ENCODE measurements at regions not wholly inside any gene's neighbourhood (a gene's known extent, or its start where the extent isn't known, plus 50 kb on each side); places are given as distances from the start of the nearest gene placed in this dataset.

- TF ChIP-seq CTCF (IDR thresholded peaks at IDR 0.05; ENCODE audit: insufficient read depth, low read depth, low read length), result no peak
- no peak for TF ChIP-seq EZH2 (IDR thresholded peaks at IDR 0.05; ENCODE audit: insufficient read depth, low read length)
Measured at GRCh38 chr6:139551376-139551775, 176.9 kb upstream of the CITED2 start.
